Lung (tissue), 11 donors: ENCODE measurements at regions not wholly inside any gene's neighbourhood (a gene's known extent, or its start where the extent isn't known, plus 50 kb on each side); places are given as distances from the start of the nearest gene placed in this dataset.

Experiments
- ATAC-seq: fragments of 200-7000 bp; cut with Tn5 transposase; one replicate; pipeline ENCODE4 v1.9.1; 2020; ENCODE audit warnings: moderate number of reproducible peaks; ENCODE audit not compliant: insufficient read depth, low FRiP score
- DNase-seq, 3 donors: peaks; one replicate each; pipeline ENCODE4 v3.0.0-alpha.2; 2013 to 2017
- H3K27ac ChIP-seq, 2 donors: one replicate each; pipeline ENCODE4 v1.5.1; 2013; ENCODE audit warnings: mild to moderate bottlenecking in 2 of 2, moderate library complexity in 2 of 2, control low read depth in 1 of 2, inconsistent platforms in 1 of 2, low read depth in 1 of 2, low read length in 1 of 2
- H3K27me3 ChIP-seq, 3 donors: one replicate each; pipeline ENCODE4 v1.5.1; 2013; ENCODE audit warnings: low read length in 2 of 3; ENCODE audit not compliant: control insufficient read depth in 3 of 3, insufficient read depth in 3 of 3
- H3K36me3 ChIP-seq, 4 donors: one replicate each; pipeline ENCODE4 v1.5.1; 2013; ENCODE audit warnings: low read length in 4 of 4, mild to moderate bottlenecking in 1 of 4, moderate library complexity in 1 of 4; ENCODE audit not compliant: control insufficient read depth in 4 of 4, insufficient read depth in 4 of 4
- H3K4me1 ChIP-seq, 5 donors: one replicate each; pipeline ENCODE4 v1.5.1; 2013; ENCODE audit warnings: low read length in 5 of 5, mild to moderate bottlenecking in 2 of 5, moderate library complexity in 1 of 5; ENCODE audit not compliant: control insufficient read depth in 5 of 5, insufficient read depth in 5 of 5
- H3K4me3 ChIP-seq: one replicate; pipeline ENCODE4 v1.5.1; 2013; ENCODE audit warnings: mild to moderate bottlenecking, control low read depth, moderate library complexity
- H3K9ac ChIP-seq, 2 donors: one replicate each; pipeline ENCODE4 v1.5.1; 2013; ENCODE audit warnings: low read length in 2 of 2, control low read depth in 1 of 2; ENCODE audit not compliant: insufficient read depth in 1 of 2
- H3K9me3 ChIP-seq, 4 donors: one replicate each; pipeline ENCODE4 v1.5.1; 2013; ENCODE audit warnings: low read length in 3 of 4, mild to moderate bottlenecking in 1 of 4, moderate library complexity in 1 of 4; ENCODE audit not compliant: control insufficient read depth in 4 of 4, insufficient read depth in 3 of 4
- WGBS, 2 donors: extraction: QIAGEN DNeasy Blood & Tissue Kit; methylation state at CpG; one replicate each; pipeline ENCODE4 v1.1.7; 2013; 5-methylcytosine and 5-hydroxymethylcytosine counted together
- TF ChIP-seq, protein P1 (sequence below): IDR thresholded peaks from 2 replicates; pipeline ENCODE4 v1.5.1; 2012; ENCODE audit warnings: mild to moderate bottlenecking; ENCODE audit errors: control extremely low read depth, extremely low read depth
- donor health status: control.
- donor health status: control.
- donor health status: Bipolar disorder and iron deficiency.
- donor health status: healthy.
- donor health status: DM: yes; HTN: yes; CAD: no.

GRCh38 chr7:35336444-35336843 is 82.5 kb upstream of the TBX20 start:
- H3K4me1 ChIP-seq, result peaks cover 0 to 12% (median 0%) of the 10 kb centered on the region in 5 donors
- WGBS, 2 donors, result 68 to 77% methylated on average over 6 of the region's 6 CpGs
- no peak for ATAC-seq
- TF ChIP-seq, protein P1, sequence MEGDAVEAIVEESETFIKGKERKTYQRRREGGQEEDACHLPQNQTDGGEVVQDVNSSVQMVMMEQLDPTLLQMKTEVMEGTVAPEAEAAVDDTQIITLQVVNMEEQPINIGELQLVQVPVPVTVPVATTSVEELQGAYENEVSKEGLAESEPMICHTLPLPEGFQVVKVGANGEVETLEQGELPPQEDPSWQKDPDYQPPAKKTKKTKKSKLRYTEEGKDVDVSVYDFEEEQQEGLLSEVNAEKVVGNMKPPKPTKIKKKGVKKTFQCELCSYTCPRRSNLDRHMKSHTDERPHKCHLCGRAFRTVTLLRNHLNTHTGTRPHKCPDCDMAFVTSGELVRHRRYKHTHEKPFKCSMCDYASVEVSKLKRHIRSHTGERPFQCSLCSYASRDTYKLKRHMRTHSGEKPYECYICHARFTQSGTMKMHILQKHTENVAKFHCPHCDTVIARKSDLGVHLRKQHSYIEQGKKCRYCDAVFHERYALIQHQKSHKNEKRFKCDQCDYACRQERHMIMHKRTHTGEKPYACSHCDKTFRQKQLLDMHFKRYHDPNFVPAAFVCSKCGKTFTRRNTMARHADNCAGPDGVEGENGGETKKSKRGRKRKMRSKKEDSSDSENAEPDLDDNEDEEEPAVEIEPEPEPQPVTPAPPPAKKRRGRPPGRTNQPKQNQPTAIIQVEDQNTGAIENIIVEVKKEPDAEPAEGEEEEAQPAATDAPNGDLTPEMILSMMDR, result no peak
- DNase-seq, result no peak
- no peak overlapping the region for H3K27ac ChIP-seq
- H3K27me3 ChIP-seq, result no peaks in the 10 kb centered on the region
- no peaks in the 10 kb centered on the region for H3K36me3 ChIP-seq
- H3K9me3 ChIP-seq, result peaks cover 0 to 6% (median 0%) of the 10 kb centered on the region in 4 donors
- no peak overlapping the region for H3K4me3 ChIP-seq
- no peak overlapping the region for H3K9ac ChIP-seq

DNA sequence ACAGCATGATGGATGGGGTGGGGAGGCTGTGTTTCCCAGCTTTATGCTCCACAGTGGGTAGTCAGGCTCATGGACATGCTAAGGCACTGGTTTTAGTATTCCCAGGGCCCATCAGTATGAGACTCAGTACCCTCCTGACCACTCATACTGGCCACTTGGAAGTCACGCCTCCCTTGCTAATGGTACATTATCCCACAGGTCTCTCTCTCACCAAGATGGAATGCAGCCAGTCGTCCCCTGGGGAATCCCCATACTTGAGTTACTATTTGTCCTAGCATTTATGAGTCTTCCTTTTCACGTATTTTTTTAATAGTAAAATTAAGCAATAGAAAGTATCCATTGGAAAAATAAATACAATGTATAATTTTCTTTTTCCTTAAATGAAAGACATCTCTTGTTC is 80.6 kb upstream of the TBX20 start:
- H3K27me3 ChIP-seq, result no peaks in the 10 kb centered on the region
- H3K4me1 ChIP-seq, result peaks cover 0 to 12% (median 0%) of the 10 kb centered on the region in 5 donors
- TF ChIP-seq, protein P1, result no peak
- no peak overlapping the region for H3K9ac ChIP-seq
- 65 to 83% methylated on average over 3 of the region's 3 CpGs for WGBS, 2 donors
- H3K4me3 ChIP-seq, result no peak overlapping the region
- peaks cover 0 to under 1% (median 0%) of the 10 kb centered on the region in 4 donors for H3K9me3 ChIP-seq
- ATAC-seq, result no peak
- H3K27ac ChIP-seq, result no peak overlapping the region
- H3K36me3 ChIP-seq, result no peaks in the 10 kb centered on the region
- no peak for DNase-seq

DNA sequence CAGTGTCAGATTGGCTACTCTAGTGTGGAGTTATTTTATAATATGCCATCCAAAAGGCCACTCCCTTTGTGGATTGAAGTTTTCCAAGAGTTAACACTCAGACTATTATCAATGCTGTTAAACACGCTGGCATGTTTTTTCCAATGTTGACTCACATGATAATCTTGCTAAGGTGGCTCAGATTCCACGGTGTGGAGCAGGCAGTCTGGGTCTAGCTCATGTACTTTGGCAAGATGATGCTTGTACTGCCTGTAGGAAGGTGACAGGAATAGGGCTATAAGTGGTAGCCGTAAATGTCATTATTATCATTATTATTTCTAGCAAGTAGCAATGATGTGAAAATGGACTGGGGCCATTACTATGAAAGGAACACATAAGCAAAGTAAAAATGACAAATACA is 79.4 kb upstream of the TBX20 start:
- Histone ChIP-seq H3K4me3 (no peak overlapping the region), H3K4me1 (peaks cover 0 to 12% (median 0%) of the 10 kb centered on the region in 5 donors), H3K36me3 (no peaks in the 10 kb centered on the region), H3K27me3 (no peaks in the 10 kb centered on the region), H3K9ac (no peak overlapping the region), H3K9me3 (peaks cover 0 to 1% (median 0%) of the 10 kb centered on the region in 4 donors), H3K27ac (peak overlapping the region in 1 of 2 donors; percentile 3)
- 74 to 85% methylated on average over 3 of the region's 3 CpGs for WGBS, 2 donors
- no peak for DNase-seq
- ATAC-seq, result no peak
- TF ChIP-seq, protein P1, result no peak
